Right ventricle myocardium inferior (tissue), 1 donor: ENCODE measurements at regions not wholly inside any gene's neighbourhood (a gene's known extent, or its start where the extent isn't known, plus 50 kb on each side); places are given as distances from the start of the nearest gene placed in this dataset.
"Not testable (repeated sequence)": the region's sequence is repeated elsewhere in the genome, so short reads cannot be mapped to it uniquely, and the experiment has no call there.

ENCODE experiments used
- ATAC-seq: fragments of 200-7000 bp; cut with Tn5 transposase; one replicate; pipeline ENCODE4 v1.9.1; 2020; ENCODE audit warnings: mild to moderate bottlenecking, moderate library complexity
- DNase-seq: peaks from one replicate; pipeline ENCODE4 v3.0.0; 2021; ENCODE audit errors: missing footprints
- intact Hi-C: fragments of 100-400 bp; cut with DNase I; formaldehyde crosslinking; loops from one replicate; pipeline ENCODE4 v1.11.0; 2022
- donor health status: DM: no; HTN: yes; CAD: no; lungs with severe emphysema.

DNA sequence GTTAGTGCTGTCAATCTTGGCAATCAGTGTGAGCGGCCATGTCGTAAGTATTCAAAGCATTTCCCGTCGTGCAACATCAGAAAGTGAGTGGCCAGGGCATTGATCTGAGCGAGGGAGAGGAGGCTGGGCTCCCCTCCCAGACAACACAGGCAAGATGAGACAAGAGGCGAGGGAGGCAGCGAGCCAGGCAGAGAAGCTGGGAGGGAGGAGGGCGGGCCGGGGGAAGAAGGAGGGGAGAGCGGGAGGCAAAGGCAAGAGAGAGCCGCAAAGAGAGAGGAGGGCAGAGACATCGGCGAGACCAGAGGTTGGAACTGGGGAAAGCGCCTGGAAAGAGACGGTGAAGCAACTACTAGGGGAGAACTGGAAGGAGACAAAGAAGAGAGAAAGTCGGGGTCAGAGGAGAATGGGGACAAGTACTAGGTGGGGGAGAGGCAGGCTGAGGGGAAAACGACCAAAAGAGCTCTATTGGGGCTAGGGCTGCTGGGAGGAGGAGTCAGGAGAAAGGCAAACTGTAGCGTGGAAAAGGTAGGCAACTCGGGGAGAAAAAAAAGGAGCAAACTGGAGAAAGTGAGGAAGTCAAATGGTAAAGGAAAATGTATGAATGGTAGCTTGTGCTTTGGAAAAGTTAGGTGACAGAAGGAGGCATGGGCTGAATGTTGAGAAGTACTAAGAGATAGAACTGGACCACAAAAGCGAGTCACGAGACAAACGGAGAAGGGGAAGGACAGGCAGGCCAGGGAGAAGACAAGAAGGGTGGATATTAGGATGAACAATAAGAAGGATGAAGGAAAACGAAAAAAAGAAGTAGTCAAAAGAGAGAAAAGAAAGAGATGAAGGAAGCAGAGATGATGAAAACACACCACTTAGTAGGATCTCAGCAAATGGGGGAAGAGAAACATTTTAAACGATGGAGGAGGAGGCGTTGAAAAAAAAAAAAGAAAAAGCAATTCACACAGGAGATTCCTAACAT lies 130.5 kb upstream of the C11orf58 start:
- DNase-seq (peak; percentile 90), ATAC-seq (peak; percentile 70)
- intact Hi-C loops = loop anchor here (2.0 to 10.0 kb wide), 6 partner anchors 253 to 957 kb away; partner anchors contain the start of gene SOX6

DNA sequence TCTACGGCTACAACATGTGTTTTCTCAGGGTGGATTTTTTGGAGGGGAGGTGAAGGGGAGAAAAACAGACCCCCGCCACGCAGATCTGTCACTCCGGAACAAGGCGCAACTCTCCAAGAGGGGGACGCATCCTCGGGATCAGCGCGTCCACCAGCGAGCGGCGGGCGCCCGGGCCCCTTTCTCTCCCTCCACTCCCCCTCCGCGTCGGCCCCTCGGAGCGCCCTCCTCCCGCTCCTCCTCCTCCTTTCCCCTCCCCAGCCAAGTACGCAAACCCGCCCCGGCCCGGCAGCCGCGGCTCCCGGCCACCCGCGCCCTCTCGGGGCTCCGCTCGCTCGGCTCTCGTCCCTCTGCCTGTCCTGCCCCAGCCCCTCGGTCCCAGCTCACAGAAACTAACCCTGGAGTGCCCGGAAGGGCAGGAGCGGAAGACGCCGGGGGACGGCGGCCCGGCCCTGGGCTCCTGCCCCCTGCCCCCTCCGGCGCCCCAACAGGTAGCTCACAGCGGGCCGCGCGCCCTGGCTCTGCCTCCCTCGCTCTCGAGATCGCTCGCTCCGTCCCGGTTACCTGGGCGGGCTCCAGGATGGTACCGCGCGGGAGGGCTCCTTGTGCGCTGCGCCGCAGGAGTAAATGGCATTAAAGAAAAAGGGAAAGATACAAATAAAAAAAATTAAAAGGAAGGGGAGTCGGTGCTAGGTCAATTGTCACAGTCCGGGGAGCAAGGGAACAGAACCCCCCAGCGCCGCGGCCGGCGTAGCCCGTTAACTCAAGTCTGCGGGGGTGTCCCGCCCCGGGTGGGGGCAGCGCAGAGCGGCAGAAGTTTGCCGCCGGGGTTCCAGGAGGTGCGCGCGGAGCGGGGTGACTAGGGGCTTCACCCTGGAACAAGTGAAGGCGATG lies 131.4 kb upstream of the C11orf58 start:
- ATAC-seq (peak; percentile 64), DNase-seq (peak; percentile 76)
- intact Hi-C loops = loop anchor here (2.0 to 10.0 kb wide), 6 partner anchors 252 to 956 kb away; partner anchors contain the start of gene SOX6

DNA sequence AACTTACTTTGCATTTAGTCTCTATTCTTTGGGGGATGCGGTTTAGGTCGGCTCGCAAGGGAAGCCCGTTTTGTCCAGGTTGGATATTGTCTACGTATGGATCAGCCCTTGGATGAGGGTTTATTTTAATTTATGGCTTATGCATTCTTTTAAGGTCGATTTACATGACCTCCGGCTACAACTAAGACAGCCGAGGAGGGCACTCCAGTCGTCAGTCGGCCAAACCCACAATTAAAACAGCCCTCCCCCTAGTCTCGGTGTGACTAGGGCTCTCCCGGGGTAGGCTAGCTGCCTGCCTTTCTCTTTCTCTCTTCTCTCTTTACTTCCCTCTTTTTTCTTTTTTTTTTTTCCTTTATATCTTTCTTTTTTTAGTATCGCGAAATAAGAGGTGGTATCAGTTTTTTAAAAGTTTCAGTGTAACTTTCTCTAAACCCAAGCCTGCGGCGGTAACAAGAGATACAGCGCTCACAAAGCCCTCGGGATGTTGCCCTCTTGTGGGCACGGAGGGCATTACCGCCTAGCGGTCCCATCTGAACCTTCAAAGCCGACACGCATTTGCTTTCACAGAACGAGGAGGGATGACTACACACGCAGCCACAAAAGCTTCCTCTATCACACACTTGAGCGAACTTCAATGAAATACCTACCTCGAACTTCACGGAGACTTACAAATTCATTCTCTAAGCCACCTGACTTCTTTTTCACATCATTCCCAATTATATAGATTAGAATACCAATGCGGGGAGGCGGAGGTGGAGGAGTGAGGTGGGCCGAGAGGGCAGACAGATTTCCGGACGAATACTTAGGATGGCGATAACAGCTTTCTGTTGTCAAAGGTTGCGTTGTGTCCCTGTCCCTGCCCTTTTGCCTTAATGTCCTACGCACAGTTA lies 132.3 kb upstream of the C11orf58 start:
- DNase-seq (peak; percentile 91), ATAC-seq (peak; percentile 65)
- intact Hi-C loops = loop anchor here (2.0 to 10.0 kb wide), 6 partner anchors 251 to 955 kb away; partner anchors contain the start of gene SOX6

DNA sequence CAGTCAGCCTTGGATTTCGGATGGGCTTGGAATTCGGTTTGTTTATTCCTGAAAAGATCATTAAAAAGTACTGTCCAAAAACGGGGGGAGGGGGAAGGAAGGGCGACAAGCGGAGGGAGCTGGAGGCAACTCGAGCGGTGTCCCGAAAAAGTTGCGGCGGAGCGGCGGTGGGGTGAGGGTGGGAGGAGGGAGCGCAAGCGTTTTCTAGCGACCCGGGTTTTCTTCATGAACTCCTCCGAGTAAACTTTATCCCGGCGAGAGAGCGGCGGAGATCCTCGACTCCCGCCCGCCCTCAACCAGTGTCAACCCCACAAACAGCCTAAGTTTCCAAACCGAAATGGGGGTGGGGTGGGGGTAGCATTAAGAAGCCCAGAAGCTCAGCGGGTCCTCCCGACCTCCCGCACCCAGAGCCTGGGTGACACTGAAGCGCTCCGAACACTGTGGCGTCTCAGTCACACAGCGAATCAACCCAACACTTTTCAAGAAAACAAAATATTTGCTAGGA lies 133.0 kb upstream of the C11orf58 start:
- peak; percentile 64 for DNase-seq
- ATAC-seq = no peak
- intact Hi-C loops = loop anchor here (5.0 to 10.0 kb wide), 4 partner anchors 251 to 641 kb away; partner anchors contain the start of gene SOX6

DNA sequence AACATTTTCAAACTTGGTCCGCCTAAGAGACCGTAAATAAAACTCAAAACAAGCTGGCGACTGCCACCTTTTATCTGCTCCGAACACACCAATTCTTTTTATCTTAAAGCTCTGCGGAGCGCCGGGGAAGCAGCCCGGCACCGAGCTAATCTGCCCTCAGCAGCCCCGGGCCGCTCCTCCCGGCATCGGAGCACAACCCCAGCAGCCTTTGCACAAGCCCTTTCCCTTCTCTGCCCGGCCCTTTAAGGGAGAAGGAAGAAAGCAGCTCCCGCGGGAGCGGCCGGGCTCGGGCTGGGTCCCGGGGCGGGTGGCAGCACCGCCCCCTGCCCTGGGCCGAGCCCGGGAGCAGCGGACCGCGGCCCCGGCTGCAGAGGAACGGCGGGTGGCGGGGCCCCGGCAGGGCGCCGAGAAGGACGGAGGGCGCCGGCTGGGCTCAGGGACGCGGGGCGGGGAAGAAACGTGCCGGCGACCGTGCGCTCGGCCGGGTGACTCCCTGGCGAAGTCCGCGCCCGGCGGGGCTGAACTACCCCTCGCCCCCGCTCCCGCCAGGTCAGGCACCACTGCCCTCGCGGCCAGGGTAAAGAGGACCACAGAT lies 133.6 kb upstream of the C11orf58 start:
- DNase-seq (peak; percentile 78), ATAC-seq (peak; percentile 47)
- intact Hi-C loops = loop anchor here (5.0 to 10.0 kb wide), 4 partner anchors 250 to 640 kb away; partner anchors contain the start of gene SOX6

DNA sequence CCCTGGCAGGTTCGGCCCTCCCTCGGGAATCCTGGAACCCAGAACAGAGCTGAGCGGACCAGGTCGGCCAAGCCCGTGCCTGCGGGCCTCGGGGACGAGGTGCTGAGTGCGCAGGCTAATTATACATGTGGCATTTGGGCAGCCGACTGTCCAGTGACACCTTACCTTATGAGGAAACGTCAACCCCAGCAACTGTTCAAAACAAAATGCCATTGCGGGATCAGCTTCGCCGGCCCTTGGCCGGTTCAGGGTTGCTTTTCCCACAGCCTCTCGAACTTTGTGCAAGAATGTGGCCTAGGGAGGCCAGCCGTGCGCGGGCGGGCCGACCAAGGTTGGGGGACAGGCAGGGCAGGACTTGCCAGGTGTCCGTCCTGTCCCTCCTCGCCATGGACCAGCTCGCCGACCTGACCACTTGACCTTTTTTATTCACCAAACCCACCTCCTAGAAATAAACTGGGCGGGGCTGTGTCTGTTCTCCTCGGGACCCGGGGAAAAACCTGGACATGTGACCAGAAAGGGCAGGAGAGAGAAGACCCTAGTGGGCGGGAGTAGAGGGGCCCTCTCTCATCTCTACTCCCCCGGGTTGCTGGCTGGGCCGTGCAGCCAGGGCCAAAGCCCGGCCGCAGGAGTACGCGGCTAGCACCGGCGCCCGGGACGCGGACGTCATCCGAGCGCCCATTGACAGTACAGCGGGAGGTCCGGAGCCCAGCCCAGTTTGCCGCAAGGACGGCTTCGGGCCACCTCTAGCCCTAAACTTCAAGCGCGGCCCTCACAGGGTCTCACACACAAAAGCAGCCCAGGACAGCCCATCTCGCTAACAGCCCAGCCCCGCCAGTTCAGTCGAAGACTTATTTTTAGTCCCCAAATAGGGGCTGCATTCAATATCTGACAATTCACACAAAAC lies 134.3 kb upstream of the C11orf58 start:
- intact Hi-C loops = loop anchor here (10.0 kb wide), 2 partner anchors 249 to 639 kb away; partner anchors contain the start of gene SOX6
- ATAC-seq = peak; percentile 58

DNA sequence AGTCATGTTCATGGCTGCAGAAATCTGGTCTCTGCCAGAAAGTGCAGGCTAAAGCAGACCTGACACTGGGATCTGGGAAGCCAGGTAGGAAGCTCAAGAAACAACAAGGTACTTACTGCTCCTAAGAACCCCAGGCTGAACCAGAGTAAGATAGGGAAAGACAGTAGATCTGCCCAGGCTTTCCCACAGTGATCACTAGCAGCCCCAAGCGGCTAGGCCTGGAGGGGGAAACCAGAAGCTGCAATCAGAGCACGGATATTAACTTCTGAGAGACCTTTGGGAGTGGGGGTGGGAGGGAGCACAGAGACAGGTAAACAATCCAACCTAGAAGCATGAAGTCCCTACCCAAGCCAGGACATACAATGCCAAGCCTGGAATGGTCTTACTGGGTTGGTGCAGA lies 135.2 kb upstream of the C11orf58 start:
- ATAC-seq (no peak), DNase-seq (peak; percentile 27)
- intact Hi-C loops = loop anchor here (10.0 kb wide), 2 partner anchors 248 to 638 kb away; partner anchors contain the start of gene SOX6

More for the DNA sequence above, 134.3 kb upstream of the C11orf58 start:
- peak; percentile 85 for DNase-seq

DNA sequence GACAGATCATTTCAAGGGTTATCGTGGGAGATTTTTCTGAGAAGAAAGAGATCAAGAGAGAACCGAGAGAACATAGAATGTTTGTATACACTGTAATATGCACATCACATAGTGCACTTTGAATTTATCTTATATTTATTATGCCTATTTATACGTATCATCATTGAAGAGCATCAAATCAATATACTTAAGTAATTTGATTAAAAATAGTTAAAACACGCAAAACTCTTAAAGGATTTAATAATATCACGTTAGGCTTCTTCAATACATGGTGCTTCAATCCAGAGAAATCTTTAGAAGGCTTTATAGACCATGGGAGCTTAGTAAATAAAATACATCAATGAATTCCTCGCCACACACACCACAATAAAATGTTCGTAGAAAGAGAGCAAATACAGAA lies 139.5 kb upstream of the C11orf58 start:
- intact Hi-C loops = no loop called here
- DNase-seq (no peak), ATAC-seq (no peak)

DNA sequence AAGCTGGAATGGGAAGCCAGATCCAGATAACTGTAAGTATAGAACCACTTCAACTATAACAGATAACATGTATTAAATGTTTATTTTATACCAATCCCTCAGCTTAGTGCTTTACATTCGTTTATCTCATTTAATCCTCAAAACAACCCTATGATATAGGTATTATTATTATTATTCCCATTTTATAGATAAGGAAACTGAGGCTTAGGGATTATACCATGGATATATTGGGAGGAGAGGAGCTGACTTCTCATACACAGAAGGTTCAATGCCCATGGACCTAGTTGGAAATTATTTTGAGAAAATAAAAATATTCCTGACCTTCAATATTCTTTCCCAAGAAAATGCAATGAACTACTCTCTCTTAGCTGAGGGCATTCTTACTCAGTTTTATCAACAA lies 140.4 kb upstream of the C11orf58 start:
- DNase-seq (no peak), ATAC-seq (no peak)
- intact Hi-C loops = no loop called here

DNA sequence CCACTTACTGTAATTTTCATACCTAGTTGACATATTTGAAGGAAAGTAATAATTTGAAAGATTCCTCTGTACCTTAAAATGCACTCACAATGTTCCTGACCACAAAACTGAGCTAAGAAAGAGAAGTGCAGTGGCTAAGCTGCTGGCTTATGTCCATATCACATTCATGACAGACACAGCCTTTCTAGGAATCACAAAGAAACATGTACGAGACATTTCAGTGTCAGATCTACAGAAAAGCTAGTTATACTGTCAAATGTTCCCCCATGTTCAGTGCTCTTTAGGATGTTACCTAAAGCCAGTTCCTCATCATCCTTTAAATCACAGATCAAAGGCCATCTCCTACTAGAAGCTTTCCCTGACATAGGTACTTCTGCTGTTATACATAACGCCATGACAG lies 142.2 kb upstream of the C11orf58 start:
- DNase-seq (no peak), ATAC-seq (no peak)
- intact Hi-C loops = no loop called here

DNA sequence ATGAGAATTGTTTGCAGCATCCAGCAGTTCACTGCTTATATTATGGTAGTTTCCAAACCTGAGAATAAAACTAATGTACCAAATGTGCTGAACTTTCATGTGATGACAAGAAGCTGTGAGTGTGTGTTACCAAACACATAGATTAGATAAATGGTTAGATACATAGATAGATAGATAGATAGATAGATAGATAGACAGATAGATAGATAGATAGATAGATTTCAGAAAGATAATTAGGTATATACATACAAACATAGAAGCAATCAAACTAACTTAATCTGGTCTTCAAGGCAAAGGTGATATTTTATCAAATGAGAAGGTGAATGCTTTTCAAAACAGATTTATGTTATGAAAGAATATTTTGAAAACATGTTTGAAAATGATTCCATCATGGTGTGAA lies 147.3 kb upstream of the C11orf58 start:
- intact Hi-C loops = loop anchor here (5.0 kb wide), 1 partner anchor 294 kb away; no protein-coding TSS in a partner anchor
- no peak for ATAC-seq
- no peak for DNase-seq

DNA sequence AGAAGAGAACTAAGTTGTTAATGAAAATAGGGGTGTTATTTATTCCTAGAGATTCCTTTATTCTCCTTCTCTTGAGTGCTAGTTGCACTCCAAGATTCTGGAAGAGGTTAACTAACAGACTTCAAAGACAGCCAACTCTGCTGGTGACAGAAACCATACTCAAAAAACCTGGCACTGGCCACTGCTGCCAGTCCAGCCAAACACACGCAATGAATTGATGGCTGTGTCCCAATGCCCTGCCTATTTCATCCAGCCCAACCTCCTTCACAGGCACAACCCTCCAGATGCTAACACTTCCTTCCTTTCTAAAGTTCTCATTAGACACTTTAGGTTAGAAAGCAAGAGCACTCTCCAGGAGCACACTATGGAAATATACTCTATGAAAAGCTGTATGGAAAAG lies 150.8 kb upstream of the C11orf58 start:
- DNase-seq = peak; percentile 65
- ATAC-seq = peak; percentile 94
- intact Hi-C loops = no loop called here

DNA sequence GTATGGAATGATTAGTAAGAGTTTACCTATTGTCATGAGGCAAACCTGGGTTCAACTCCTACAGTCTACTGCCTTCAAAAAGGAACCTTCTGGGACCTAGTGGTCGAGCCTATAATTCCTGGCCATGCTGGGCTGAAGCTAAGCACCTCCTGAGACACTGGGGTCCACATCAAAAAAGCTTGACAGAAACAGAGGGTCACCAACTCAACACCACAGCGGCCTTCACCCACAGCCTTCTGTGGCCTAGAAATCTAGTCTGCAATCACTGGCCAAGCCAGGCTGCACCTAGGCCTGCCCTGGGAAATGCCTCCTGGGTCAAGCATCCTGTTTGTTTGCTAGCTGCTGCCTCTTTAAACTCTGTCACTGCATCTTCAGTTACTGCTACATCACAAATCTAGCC lies 153.9 kb upstream of the C11orf58 start:
- ATAC-seq (no peak), DNase-seq (no peak)
- intact Hi-C loops = no loop called here

DNA sequence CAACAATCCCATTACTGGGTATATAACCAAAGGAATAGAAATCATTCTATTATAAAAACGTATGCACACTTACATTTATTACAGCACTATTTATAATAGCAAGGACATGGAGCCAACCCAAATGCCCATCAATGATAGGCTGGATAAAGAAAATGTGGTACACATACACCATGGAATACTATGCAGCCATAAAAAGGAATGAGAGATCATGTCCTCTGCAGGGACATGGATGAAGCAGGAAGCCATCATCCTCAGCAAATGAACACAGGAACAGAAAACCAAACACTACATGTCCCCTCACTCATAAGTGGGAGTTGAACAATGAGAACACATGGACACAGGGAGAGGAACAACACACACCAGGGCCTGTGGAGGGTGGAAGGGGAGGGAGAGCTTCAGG lies 157.4 kb upstream of the C11orf58 start:
- intact Hi-C loops, ATAC-seq, DNase-seq: not testable (repeated sequence)

DNA sequence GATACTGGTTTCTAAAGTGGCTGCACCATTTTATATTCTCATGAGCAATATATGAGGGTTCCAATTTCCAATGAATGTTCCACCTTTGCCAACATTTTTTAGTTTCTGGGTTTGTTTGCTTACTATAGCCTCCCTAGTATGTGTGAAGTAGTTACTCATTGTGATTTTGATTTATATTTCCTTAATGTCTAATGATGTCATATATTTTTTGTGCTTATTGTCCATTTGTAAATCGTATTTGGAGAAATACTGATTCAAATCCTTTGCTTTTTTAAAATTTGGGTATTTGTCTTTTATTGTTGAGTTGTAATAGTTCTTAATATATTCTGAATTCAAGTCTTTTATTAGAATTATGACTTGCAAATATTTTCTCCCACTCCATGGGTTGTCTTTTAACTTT lies 161.0 kb upstream of the C11orf58 start:
- intact Hi-C loops = no loop called here
- DNase-seq = no peak
- no peak for ATAC-seq

DNA sequence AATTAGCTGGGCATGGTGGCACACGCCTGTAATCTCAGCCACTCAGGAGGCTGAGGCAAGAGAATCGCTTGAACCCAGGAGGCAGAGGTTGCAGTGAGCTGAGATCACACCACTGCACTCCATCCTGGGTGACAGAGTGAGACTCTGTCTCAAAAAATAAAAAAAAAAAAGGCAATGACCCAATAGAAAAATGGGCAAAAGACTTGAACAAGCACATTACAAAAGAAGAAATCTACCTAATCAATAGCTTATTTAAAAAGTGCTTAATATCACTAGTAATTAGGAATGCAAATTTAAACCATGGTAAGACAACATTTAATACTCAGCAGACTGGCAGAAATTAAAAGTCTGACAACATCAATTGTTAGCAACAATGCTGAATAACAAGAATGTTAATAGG lies 163.6 kb upstream of the C11orf58 start:
- DNase-seq, intact Hi-C loops, ATAC-seq: not testable (repeated sequence)
